GM21423 (cell line): ENCODE measurements at regions not wholly inside any gene's neighbourhood (a gene's known extent, or its start where the extent isn't known, plus 50 kb on each side); places are given as distances from the start of the nearest gene placed in this dataset.
"Not testable (repeated sequence)": the region's sequence is repeated elsewhere in the genome, so short reads cannot be mapped to it uniquely, and the experiment has no call there.

ENCODE experiments used
- ATAC-seq: cut with Tn5 transposase; IDR thresholded peaks from one replicate; pipeline ENCODE4 v1.9.1; 2021; ENCODE audit warnings: mild to moderate bottlenecking, moderate library complexity; ENCODE audit not compliant: unreplicated experiment

GRCh38 chr15:89024418-89024817, 63.8 kb upstream of the ABHD2 start:
- ATAC-seq: no peak

- ATAC-seq: no peak
Observed at GRCh38 chr15:89026167-89026566, 62.1 kb upstream of the ABHD2 start.

- no peak for ATAC-seq
Observed at GRCh38 chr15:89028036-89028435, 60.2 kb upstream of the ABHD2 start.

GRCh38 chr15:89030311-89030710, 57.9 kb upstream of the ABHD2 start:
- no peak for ATAC-seq

GRCh38 chr15:89031637-89032285, 56.5 kb upstream of the ABHD2 start:
- not testable (repeated sequence) for ATAC-seq

GRCh38 chr15:89034305-89034704, 54.0 kb upstream of the ABHD2 start:
- ATAC-seq: no peak

- no peak for ATAC-seq
Observed at GRCh38 chr15:89035150-89035549, 53.1 kb upstream of the ABHD2 start.

GRCh38 chr15:89035658-89036057, 52.6 kb upstream of the ABHD2 start:
- no peak for ATAC-seq

GRCh38 chr15:89038146-89038545, 50.1 kb upstream of the ABHD2 start:
- ATAC-seq: no peak
